ENCODE measurements at regions not wholly inside any gene's neighbourhood (a gene's known extent, or its start where the extent isn't known, plus 50 kb on each side); places are given as distances from the start of the nearest gene placed in this dataset.

DNA sequence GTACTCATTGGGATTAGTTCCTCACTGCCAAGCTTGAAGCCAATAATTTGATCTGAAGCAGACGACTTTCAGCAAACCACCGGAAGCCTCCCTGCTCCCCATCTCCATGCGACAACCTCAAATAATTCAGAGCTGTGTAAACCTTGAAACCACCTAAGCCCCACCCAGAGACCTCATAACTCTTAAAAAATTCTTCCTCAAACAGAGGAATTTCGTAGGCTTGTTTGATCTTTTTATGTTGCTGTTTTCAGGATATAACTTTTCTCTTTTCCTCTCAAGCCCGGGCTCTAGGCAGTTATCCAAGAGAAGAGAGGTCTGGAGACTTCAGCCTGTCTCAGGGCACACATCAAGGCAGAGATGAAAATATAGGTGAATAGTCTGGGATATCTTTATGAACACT lies 311.6 kb downstream of the KCNRG start:
- no peak for DNase-seq

DNA sequence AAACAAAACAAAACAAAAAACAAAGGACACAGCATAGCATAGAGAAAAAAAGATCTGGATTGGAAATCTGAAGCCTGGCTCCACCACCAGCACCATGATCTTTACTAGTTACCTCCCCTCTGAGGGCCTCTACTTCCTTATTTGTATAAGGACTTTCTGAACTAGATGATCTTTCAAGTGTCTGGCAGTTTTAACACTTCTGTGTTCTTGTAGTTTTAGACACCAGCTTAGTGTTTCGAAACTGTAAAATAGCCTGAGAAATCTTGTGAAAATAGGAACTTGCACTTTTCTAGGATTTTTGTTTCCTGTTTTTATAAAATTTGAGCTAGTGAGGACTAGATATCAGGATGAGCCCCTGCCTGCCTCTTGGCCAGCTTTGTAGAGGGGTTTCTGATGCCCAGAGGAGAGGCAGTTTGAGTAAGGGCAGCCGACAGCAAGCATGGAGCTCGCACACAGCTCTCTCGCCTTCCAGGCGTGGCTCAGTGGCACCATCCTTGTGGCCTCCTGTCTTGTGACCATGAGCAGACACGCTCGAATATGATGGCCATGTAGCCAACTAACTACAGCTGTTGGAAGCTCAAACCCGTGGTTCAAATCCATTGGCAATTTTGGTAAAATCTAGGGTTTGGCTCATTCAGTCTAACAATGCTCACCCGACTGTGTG lies 319.0 kb downstream of the KCNRG start:
- peak; percentile 90 to 95 for DNase-seq

DNA sequence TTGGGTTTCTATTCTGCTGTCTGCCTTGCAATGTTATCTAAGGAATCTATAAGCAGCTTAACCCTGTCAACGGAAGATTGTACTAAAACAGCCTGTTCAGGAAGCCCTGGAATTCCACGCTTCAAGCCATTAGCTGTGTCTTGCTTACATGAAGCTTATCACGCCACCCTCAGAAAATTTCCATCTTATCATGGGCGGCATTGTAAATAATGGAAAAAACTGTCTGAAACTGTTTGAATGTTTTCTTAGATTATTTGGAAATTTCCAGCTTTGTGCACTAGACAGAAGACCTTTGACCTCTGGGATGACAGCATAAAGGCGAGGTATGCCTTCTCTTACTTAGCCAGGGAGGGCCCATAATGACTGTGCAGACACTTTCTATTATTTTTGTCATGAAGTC lies 319.7 kb downstream of the KCNRG start:
- no peak for DNase-seq

DNA sequence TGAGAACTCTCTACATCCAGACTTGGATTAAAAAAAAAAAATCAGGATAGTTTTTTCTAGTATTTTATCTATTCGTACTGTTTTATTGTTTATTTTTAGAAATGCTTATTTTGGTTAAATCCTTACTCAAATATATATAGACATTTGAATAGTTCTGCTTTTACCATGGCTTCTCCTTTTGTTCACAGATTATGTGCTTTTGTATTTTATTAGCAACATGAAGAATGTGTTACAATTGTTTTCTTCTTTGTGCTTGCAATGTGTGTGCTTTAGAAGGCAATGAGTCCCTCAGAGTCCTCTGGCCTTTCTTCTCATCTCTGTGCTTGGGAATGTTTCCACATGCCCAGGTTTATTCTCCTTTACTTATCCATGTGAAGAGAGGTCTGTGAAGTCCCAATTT lies 324.0 kb downstream of the KCNRG start:
- DNase-seq = no peak

DNA sequence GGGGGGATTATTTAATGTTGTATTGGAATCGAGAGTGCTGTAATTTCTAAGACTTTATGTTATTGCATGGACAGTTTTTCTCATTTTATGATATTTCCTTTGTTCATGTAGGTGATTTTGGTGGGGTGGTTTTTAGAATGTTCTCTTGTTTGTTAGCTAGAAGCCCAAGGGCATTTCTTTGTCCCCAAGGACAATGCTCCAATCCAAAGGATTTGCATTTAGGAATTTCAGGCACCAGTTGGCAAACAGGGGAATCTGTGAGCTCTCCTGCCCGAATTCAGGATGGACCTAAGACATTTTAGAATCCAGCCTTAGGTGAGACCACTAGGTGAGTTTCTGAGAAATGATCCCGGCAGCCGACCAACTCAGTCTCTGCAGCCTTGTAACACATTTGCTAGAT lies 324.9 kb downstream of the KCNRG start:
- DNase-seq = no peak

DNA sequence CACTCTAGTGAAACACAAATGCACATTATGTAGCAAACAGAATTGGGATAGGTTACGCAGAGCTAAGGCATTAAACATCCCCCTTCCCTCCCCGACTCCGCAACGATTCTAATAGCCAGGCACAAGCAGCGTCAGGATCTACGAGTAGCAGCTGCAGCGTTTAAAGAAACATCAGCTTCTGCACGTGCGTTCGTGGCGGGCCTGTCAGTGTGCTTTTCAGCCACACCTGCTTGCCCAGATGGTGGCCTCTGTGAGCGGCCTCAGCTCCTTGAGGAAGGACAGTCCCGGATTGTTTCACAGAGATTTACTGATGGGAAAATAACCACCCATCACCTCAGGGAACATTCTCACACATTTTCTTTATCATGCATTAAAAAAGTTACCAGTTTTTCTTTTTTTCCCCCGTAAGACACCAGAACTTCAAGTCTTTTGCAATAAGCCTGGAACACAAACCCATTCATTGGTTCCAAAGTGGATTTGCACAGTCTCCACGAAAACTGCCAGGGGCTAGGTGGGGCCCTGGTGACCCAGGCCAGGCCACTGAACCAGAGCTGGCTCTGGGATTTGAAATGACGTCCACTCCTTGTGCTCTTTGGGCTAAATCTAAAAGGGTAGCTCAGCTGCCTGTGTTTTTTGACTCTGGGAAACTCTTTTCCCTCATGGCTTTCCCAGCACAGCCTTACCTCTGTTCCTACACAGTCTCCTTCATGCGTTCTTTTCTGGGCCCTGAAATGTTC lies 325.5 kb downstream of the KCNRG start:
- DNase-seq = no peak

DNA sequence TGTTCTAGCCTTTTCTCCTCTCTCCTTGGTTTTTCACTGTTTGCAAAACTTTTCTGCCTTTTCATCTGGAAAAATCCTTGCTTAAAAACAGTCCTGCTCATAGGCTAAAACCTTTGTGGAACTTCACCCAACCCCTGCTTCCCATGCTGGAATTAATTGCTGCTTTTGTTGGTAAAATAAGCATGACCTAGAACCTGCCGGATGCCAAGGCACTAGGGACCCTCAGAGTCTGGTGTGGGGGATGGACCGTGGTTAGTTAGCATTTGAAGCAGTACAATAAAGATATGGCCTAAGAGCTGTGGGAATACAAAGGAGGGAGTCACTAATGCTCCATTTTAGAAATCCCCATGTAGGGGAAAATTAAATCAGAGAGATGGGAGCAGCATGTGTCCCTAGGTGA lies 326.3 kb downstream of the KCNRG start:
- DNase-seq = no peak

DNA sequence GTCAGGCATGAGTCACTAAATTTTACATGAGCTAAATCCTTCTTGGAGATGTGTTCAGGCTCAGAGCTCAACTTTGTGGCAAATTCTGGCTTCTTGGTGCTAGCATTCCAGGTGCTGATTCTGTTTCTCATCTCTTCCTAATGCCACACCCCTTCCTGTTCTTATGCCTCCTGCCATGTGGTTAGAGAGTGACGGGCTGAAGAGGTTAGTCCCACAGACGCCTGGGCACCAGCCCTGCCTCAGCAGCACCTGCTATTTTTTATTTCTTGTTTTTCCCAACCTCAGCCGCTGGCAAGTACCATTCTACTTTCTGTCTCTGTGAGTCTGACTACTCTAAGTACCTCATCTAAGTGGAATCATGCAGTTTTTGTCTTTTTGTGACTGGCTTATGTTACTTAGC lies 329.5 kb downstream of the KCNRG start:
- no peak for DNase-seq

DNA sequence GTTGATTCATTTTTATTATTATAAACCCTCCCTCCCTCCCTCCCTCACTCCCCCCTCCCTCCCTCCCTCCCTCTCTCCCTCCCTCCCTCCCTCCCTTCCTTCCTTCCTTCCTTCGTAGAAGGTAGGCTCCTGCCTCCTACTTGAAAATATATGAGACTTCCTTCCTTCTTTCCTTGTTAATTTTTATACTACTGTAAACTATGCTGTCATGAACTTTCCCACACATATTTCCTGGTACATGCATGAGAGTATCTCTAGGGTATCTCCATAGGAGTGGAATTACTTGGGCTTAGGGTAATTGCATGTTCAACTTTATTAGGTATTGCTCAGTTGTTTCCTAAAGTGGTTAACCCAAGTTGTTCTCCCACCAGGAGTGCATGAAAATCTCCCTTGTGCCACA lies 330.6 kb downstream of the KCNRG start:
- no peak for DNase-seq

DNA sequence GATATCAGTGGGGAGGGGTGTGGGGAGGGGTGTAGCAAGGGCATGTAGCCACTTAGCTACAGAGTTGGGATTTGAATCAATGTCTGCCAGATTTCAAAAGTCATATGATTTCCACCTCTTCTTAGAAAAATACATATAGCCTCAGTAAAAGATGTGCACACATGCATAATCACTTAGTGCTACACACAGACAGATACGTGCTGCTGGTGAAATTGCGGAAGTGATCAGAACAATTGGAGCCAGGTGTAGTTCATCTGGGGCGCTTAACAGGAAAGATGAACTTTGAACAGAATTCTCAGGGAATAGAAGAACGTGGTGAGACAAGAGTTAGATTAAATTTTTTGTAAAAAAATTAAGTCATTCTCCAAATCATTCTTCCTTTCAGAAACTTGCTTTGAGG lies 333.1 kb downstream of the KCNRG start:
- DNase-seq = no peak

DNA sequence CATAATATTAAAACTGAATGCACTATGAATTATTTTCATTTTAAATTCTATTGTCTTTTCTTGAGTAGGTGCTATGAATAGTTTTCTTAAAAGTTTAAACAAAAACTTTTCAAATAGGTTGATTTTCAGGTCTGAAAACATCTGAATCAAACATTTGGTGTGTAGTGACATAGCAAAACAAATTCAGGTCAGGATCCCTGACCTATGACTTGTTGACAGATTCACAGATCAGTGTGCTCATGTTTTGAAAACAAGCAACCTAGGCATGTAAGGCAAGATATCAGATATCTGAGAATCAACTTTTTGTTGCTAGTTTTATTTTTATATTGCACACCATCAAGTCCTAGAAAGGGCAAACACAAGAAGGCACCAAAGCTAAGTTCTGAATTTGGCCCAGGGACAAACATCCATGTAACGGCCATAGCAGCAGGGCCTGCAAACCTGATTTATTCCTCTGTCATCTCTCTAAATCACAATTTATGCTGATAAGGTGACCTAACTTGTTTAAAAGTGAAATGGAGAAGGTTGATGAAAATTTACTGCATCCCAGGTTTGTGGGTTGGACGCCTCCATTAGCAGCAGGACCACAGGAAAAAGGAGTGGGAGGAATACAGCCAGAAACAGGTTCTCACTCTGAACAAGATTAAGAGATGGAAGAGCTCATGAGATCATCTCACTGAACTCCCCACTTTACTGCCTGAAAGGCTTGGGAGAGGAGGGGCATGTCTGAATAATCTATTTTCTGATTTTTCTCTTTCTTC lies 337.7 kb downstream of the KCNRG start:
- DNase-seq = no peak

DNA sequence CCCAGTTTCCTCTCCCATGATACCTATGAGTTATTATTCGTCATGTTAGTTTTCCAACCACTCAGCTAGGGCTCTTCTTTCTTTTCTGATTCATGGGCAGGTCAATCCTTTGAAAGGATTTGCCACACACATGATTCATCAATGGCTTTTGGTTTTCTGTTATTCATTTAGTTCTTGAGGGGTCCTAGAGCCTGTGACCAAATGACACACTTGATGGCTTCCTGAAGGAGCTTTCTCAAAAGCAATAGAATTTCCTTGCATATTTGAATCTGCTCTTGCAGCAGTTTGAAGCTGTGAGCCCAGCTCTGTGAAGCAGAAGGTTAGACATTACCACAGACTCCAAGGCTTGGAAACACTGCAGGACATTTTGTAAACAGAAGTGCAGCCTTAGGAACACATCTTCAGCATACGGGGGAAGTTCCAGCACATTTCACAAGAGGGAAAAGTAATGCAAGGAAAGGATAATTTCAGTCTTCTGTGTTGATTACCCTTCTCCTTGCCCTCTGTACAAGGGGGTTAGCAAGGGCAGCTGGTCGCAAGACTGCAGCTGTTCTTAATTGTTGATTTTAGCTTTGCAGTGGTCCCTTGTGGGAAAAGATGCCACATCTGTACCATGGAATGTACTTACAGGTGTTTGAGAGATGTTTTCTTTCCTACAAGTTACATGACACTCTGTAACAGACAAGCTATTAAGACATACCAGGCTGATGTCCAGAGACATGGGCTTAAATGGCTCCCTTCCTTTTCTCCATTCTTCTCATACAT lies 338.6 kb downstream of the KCNRG start:
- peak; percentile 46 to 63 for DNase-seq

DNA sequence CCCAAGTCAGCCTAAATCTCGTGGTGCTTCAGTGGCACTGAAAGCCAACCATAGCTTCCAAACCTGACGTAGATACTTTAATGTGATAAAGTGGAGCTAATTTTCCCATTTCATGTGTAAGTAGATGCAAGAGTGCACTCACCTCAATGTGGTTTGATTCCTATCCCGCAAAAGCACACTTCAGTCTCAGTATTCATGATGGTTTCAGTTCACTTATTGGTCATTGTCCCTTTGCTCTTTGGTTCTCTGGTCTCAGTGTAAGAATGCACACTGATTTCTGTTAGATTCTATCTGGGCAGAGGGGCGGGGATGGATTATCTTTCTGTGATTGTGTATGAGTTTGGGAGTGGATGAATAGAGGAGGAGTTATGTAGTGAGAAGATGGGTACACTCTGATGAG lies 340.6 kb downstream of the KCNRG start:
- DNase-seq = no peak

DNA sequence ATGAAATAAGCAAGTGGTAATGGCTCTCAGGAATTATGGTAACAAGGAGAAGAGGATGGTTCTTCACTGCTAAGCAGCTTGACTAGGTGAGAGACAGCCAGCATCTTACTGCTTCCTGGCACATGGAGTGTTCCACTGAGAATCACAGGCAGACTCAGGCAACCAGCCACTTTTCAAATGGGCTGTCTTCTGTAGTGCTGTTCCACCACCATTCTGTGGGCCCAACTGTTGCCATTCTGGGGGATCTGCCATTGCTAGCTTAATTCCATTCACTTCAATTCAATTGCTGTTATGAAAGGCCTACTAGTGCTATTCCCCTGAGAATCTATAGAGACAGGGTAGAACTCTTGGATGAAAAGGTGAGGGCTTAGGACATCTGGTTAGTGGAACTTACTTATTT lies 341.9 kb downstream of the KCNRG start:
- no peak for DNase-seq

DNA sequence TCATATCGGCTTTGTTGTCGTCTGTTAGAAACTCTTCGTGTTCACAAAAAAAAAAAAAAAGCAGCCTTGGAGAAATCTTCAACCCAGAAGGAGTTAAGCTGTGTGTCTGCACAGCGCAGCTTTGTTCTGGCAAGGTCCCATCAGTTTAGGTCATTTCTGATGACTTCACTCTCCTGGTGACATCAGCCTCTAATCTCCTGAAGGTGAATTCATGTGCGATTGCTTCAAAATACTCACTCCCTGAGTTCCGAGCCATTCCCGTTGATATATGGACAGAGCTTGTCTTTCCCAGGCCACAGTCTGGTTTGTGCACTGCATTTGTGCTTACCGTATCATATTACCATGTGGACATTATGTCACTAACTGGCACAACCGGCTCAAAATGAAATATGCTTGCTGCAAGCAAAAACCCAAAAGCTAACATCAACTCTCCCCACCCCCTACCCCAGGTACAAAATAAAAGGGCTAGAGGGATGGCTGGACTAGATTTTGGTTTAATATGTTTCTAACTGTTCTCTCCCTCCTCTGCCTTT lies 342.4 kb downstream of the KCNRG start:
- no peak for DNase-seq

DNA sequence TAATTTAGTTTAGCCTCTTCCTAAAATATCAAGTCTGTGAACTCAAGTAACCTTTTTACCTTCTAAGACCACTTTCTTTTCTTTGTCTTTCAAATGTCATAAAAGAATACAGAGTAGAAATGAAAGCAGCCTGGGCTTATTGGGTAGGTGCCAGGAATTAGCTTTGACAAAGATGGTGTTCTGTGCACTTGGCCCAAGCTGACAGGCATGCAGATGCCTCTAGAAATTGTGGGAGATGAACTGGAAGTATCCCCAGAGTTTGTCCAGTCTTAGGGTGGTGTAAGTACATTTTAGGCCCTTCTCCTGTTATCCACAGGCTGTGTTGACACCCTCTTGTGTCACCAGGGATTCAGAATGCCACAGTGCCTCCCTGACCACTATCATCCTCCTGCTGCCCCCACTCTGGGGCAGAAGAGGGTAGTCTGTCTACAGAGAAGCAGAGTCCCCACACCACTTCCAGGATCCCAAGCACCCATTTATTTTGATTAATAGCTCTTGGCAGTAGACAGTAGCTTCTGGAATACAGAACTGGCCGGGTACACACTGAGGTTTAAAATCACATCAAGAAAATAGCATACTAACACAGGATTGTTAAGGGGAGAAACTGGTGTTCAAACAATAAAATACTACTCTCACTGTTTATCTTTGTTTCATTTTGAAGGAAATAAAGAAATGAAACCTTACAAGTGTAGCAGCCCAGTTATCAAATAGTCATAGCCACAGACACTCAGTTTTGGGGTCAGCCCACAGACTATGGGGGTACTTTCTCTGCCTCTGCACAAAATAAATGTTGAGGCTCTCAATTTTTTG lies 343.2 kb downstream of the KCNRG start:
- DNase-seq = no peak

DNA sequence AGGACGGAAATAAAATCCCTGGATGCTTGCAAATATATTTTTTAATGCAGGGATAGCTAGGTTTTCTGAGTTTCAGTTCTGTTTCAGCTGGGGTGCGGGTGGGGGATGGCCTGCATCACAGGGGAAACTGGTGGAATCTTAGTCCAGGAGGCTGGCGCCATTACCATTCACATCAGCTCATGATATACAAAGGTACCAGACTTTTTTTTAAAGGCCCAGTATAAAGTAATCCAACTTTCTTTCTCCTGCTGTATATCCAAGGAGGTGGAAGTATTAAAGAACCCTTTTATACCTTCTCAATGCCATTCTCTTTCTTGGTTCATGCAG lies 343.8 kb downstream of the KCNRG start:
- DNase-seq = no peak

DNA sequence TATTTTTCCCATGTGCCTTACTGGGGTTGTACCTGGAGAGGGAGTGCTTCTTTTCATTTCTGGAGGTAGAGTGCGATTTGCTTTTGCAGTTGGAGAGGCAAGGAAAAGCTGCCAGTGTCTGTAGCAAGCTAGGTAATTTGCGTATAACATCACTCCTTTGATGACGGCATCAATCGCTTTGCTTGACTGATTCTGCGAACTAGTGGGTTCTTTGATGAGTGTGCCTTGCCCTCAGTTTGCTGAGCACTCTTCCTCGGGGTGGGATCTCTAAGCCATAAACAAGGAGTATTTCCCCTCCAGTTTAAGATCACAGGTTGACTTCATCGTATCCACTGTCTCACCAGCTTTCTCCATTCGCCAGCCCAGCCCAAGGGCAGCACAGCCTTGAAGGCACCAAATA lies 344.5 kb downstream of the KCNRG start:
- no peak for DNase-seq

DNA sequence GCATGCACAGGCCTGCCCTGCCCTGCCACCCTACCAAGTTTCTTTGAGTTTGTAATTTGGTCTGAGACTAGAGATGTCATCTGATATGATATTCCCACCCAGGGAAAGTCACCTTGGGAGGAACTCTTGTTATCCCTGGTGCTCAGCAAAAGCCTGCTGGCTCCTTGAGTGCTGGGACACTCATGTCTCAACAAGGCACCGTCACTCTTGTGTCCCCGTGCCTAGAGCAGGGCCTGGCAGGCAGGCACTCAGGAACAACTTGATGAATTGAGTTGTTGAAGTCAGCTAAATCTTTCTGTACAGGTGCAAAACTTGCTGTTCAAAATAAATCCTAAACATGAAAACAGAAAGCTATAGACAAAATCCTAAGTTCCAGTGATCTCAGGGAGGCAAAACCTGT lies 345.4 kb downstream of the KCNRG start:
- no peak for DNase-seq

DNA sequence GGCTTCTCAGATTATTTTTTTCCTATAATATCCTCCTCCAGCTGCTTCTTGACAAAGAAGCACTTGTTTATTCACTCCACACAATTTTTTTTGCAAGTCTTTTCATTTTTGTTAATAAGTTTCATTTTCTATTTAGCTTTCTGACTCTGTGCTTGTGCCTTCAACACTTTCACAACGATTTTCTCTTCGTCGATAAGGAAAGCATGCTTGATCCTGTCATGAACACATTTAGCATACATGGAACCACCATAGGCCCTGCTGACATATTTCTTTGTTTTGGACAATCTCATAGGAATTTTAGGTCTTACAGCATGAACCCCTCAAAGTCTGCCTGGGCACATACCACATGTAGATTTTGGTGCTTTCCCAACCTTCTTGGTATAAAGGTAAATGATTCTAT lies 346.0 kb downstream of the KCNRG start:
- no peak for DNase-seq

DNA sequence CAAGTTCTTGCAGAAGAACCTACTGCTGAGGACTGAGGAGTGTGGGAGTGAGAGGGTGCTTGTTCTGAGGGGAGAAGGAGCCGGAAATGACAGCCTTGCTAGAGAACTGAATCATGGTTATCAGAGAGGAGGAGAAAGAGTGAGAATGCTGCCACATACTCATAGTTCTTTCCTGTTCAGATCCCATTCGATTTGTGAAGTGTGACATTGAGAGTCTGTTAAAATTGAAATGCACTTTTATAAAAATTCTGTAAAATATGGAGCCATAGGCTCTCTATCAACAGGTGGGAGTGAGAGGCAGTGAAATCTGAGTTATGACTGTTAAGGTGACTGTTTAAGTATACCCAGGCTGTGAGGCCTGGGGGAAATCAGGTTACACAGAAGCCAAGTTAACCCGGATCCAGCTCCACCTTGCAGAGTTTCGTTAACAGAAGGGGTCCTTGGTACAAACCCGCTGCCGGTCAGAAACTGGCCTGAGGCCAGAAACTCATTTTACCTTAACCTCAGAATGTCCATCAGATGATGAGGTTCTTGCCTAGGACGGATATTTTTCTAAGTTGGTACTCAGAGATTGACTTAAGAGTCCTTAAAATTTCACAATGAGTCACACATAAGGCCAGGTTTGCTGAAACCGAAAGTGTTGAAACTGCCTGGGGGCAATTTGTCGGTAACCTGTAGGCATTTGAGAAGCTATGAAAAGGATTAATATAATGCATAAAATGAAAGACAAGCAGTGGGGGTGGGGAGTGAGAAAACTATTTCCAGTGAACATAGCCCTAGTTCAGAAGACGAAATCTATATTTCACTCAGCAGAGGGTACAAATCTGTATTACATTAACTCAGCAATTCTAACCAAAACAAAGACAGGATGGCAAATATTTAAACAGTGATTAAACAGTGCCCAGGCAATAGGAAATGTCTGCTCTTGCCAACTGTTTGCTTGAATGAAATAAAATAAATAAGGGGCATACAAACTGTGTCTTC lies 350.5 kb downstream of the KCNRG start:
- no peak for DNase-seq

Data from inflammatory macrophage treated with lipopolysaccharide for 1 hour (primary cell).